ENCODE measurements at regions not wholly inside any gene's neighbourhood (a gene's known extent, or its start where the extent isn't known, plus 50 kb on each side); places are given as distances from the start of the nearest gene placed in this dataset.

DNA sequence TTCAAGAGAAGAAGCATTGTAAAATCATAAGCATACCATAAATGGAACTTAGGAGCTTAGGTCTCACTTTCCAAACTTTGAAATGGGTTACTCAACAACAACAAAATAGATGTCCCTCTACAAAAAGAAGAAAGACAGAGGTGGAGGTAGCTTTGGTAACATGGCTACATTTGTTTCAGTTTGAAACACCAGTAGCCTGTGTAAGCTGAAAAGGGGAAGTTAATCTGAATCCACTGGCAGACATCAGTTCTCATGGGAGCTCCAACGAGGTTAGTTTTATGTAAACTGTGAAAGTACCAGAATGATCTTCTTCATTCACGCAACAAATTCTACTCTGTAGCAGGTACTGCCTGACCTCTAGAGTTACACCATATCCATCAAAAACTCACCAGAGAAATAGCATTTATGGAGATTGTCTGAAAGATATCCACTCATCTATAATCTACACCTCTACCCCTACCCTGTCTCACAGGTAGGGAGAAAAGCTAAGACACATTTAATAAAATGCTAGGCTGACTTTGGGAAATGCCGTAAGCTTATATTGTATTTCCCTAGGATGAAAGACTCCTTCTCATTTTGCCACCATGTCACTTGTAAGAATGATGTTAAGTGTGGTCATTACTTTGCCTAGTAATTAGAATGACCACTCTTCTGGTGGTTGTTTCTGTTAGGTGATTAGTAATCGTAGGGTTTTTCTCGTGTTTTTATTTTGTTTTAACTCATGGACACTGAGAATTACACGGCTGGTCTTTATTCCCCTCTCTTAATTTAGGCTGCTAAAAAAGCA, 224.1 kb downstream of the ASCL1 start:
- DNase-seq (ENCODE audit: low read depth, low spot score) = no peak

DNA sequence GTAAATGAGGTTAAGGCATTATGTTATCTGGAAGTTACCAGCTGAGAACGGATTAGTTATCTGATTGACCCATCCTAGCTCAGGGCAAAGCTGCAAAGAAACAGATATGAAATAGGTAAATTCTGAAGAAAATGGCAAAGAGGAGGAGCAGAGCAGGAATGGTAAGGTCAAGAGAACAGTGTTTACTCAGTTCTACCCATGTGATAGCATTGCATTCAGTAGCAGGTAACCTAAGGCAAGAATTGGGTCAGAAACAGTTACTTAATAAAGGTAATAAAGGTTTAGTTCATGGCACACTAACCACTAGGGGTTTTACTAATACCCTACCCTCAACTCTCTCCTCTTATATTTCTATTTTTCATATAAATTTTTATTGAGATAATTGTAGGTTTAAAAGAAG, 224.8 kb downstream of the ASCL1 start:
- DNase-seq (ENCODE audit: low read depth, low spot score) = no peak

DNA sequence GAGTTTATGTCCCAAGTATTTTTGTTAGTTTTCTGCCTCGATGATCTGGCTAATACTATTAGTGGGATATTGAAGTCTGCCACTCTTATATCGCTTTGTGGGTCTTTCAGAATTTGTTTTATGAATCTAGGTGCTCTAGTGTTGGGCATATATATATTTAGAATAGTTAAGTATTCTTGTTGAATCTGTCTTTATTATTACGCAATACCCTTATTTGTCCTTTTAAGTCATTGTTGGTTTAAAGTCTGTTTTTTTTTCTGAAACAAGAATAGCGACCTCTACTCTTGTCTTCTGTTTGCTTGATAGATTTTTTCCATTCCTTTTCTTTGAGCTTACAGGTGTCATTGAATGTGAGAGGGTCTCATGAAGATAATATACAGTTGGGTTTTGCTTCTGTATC, 239.0 kb downstream of the ASCL1 start:
- DNase-seq (ENCODE audit: low read depth, low spot score) = no peak

DNA sequence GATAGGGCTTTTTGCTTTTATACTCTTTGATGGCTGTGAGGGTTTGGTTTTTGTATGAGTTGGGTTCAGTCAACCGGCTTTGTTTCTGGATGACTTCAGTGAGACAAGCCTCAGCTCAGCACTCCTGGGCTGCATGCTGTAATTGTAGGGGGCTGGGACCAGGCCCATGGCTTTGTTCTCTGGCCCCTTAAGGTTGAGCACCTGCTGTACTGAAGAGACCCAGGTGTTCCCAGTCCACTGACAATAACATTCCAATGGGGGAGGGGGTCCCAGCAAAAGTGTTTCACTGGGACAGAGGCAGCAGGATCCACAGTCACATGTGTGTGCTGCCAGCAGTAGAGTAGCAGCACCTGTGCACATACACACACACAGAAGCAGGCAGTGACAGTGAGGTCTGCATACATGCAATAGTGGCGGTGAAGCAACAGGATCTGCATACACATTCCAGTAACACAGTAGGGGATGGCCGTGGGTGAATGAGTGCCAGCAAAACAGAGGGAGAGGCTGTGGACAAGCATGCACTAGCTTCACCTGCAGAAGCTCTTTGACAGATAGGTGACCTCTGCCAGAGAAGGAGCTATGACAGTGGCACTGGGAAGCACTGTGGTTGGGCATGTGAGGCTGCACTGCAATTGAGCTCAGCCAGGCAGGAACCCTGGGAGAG, 240.4 kb downstream of the ASCL1 start:
- no peak for DNase-seq (ENCODE audit: low read depth, low spot score)

DNA sequence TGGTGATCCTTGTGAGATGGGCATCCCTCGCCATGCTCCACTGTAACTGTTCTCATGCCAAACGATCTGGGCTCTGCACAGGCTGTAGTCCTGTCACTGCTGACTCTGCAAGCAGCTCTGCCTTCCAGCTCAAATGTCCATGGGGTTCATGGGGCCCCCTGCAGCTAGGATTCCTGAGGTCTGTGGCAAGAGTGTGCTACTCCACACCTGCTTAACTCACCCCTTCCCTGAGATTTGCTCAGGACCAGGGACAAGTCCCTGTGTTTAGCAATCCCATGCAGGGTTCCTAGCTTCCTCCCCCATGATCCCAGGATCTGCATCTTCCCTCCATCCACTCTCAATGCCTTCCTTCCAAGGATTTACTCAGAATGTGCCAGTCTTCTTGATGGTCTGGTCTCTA, 241.0 kb downstream of the ASCL1 start:
- DNase-seq (ENCODE audit: low read depth, low spot score) = no peak

DNA sequence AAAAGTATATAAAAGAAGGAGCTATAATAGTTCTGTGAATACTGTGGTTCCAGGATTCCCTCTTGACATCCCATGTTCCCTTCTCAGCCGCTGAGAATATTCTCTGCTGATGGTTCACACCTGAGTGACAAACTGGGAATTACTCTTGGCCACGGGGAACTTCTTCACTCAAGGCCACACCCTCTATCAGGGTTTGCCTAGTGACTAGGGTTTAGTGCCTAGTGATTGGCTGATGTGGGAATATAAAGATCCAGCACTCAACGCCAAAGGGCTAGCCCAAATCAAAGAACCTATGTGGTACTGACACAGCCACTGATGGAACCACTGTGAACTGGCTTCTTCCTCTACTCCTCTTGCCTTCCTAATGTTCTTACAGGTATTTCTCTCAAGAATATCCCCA, 248.4 kb downstream of the ASCL1 start:
- DNase-seq (ENCODE audit: low read depth, low spot score) = no peak

DNA sequence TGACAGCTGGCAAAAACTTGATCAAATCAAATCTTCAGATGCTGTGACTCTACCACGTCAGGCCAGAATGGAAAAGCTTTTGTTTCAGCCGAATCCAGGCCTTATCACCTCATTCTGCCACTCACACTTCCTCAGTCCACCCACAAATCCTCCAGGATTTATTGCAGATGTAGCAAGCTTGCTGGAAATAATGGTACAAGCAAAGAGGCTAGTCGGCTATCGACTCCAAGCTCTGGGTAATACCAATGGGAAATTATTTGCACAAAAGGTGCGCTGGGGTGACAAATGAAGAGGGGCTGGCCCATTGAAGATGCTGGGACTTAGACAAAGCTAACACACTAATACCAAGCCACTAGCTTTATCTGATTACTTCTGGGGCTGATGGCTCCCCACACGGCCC, 250.5 kb downstream of the ASCL1 start:
- DNase-seq (ENCODE audit: low read depth, low spot score) = no peak

DNA sequence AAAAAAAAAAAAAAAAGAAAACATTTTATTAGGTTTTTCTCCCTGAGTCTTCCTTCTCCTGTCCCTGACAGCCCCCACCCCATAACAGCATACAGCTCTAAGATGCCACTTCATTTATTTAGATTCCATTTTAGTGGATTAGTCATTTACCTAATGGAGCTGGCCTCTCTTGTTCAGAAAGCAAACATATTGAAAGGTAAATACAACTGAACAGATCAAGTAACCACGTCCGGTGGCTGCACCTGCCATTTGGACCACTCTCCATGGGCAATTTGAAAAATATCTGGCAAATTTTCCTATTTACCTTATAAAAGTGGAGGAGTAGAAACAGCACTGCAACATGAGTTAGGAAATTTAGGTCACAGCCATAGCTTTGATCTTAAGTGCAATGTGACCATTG, 254.6 kb downstream of the C12orf42 start:
- no peak for DNase-seq (ENCODE audit: low read depth, low spot score)

DNA sequence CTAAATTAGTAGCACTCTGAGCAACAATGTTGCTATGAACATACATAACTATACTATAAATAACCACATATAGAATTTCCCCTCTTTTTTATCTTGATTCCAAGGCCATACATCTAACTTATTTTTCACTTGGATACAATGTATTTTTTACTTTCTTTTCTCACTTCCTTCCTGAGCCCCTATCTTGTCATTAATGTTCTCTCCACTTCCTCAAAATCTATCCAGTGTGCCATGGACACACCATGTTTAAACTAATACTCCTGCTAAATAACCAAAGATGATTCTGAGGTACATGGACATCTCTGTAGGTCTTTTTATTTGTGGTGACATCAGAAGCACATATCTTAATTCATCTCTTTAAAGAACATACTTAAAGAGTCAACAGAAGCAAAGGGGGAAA, 251.2 kb downstream of the C12orf42 start:
- DNase-seq (ENCODE audit: low read depth, low spot score) = no peak

DNA sequence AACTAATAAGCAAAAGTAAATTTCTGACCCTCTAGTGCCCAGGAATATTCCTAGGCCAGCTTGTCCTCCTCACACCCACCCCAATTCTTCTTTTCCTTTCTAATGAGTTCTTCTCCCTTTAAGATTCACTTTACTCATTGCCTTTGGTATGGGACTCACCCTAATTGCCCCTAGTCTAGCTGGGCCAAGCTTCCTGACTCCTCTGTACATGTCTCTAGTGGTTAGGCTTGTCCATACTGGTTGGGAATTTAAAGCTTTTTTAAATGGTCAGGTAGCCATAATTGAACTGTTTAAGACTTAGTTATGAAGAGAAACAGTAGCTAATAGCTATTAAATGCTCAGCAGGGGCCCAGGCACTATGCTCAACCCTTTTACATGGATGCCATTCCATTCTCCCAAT, 248.2 kb downstream of the C12orf42 start:
- DNase-seq (ENCODE audit: low read depth, low spot score) = no peak

DNA sequence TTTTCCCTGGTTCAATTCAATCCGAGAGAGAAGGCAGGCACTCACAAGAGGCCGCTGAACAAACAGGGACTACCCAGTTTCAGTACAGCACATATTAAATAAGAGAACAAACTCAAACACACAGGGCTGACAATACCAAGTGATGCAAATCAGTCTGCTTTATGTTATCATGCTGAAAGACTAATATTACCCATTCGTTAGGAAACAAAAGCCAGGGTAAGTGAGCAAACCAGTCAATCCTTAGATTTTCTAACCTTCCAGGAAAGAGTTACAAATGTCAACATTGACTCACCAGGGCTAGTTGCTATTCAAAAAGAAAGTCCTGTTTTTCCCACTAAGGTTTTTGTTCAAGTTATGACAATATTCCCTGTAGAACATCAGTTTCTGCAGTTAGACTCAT, 246.2 kb downstream of the C12orf42 start:
- DNase-seq (ENCODE audit: low read depth, low spot score) = no peak

DNA sequence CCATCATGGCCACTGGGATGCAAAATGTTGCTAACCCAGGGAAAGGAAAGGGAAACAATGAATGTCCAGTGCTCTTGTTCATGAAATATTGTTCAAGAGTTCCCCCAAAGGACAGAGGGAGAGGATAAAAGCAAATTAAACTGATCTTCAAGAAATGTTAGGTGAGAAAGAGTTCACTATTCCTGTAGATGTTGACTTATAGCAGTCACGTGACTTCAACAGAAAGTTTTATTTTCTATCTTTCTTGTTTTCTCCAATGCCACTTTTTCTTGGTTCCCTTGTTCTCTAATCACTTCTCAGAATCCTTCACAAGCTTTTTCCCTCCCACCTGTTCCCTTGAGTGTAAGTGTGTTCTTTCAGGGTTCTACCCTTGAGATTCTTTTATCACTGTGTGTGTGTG, 245.3 kb downstream of the C12orf42 start:
- DNase-seq (ENCODE audit: low read depth, low spot score) = no peak
